ENCODE measurements at regions not wholly inside any gene's neighbourhood (a gene's known extent, or its start where the extent isn't known, plus 50 kb on each side); places are given as distances from the start of the nearest gene placed in this dataset.

DNA sequence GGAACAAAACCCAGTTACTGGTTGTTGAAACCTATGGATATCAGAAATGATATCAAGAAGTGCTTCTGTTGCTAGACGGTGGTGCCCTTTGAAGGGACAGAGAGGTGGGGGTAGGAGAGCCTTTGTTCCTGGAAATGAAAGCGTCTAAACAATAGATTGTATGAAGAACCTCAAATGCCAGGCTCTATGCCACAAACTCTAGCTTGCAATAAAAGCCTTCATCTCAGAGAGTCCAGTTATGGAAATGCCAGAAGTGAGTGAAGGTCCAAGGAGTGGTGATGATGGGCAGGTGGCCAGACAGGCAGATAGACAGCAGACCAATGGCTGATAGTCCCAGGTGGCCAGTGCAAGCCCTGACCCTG is 414.1 kb upstream of the PROX1 start:
- DNase-seq (ENCODE audit: extremely low read depth, low read depth): no peak
- TF ChIP-seq, protein P1, sequence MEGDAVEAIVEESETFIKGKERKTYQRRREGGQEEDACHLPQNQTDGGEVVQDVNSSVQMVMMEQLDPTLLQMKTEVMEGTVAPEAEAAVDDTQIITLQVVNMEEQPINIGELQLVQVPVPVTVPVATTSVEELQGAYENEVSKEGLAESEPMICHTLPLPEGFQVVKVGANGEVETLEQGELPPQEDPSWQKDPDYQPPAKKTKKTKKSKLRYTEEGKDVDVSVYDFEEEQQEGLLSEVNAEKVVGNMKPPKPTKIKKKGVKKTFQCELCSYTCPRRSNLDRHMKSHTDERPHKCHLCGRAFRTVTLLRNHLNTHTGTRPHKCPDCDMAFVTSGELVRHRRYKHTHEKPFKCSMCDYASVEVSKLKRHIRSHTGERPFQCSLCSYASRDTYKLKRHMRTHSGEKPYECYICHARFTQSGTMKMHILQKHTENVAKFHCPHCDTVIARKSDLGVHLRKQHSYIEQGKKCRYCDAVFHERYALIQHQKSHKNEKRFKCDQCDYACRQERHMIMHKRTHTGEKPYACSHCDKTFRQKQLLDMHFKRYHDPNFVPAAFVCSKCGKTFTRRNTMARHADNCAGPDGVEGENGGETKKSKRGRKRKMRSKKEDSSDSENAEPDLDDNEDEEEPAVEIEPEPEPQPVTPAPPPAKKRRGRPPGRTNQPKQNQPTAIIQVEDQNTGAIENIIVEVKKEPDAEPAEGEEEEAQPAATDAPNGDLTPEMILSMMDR (IDR thresholded peaks at IDR 0.05; ENCODE audit: low read depth, low read length): no peak

DNA sequence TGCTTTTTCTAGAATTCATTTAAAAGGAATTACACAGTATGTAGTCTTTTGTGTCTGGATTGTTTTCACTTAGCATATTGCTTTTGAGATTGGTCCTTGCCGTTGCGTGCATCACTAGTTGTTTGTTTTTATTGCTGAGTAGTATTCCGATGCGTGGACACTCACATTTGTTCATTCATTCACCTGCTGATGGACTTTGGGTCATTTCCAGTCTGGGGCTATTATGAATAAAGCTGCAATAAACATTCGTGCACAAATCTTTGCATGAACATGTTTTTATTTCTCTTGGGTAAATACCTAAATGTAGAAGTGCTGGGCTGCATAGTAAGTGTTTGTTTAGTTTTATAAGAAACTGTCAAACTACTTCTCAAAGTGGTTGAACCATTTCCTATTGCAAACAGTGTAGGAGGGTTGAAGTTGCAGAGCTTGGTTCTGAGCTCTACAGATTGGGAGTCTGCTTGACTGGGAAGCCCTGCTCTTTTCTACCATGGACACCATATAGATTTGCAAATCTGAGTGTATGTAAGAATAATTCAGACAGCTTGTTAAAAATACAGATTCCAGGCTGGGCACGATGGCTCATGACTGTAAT is 404.7 kb upstream of the PROX1 start:
- TF ChIP-seq, protein P1 (IDR thresholded peaks at IDR 0.05; ENCODE audit: low read depth, low read length): no peak
- no peak for DNase-seq (ENCODE audit: extremely low read depth, low read depth)

DNA sequence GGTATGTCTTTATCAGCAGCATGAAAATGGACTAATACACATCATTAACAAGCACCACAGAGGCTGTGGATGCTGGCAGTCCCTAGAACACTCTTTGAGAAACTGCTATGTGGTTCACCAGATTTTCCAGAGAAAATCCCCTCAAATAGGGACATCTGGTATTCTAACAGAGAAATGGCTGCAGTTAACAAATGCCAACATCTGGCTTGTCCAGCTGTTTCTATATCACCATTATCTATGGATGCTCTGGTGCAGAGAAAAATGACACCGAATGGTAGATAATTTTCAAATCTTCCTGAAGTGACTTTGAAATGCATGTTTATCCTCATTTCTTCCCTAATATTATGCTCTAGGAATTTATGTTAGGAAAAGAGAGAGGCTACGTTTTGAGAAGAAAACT is 403.5 kb upstream of the PROX1 start:
- TF ChIP-seq, protein P1 (IDR thresholded peaks at IDR 0.05; ENCODE audit: low read depth, low read length): no peak
- DNase-seq (ENCODE audit: extremely low read depth, low read depth): no peak

DNA sequence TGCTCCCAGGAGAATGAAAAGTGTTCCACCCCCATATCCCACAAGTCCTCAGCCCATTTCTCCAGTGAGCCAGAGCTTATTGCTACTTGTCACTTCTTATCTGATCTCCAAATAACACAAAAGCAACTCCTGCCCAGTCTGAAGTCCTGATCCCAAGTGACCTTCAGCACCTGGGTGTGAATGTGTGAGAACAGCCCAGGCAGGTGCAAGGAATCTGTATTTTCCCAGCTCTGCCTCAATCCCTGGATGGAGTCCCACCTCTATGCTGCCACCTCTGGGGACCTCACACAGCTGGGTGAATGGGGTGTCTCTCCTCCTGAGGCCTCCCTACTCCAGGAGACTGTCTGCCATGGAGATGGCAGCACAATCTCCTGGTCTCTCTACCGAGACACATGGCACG is 402.4 kb upstream of the PROX1 start:
- TF ChIP-seq, protein P1 (IDR thresholded peaks at IDR 0.05; ENCODE audit: low read depth, low read length): no peak

DNA sequence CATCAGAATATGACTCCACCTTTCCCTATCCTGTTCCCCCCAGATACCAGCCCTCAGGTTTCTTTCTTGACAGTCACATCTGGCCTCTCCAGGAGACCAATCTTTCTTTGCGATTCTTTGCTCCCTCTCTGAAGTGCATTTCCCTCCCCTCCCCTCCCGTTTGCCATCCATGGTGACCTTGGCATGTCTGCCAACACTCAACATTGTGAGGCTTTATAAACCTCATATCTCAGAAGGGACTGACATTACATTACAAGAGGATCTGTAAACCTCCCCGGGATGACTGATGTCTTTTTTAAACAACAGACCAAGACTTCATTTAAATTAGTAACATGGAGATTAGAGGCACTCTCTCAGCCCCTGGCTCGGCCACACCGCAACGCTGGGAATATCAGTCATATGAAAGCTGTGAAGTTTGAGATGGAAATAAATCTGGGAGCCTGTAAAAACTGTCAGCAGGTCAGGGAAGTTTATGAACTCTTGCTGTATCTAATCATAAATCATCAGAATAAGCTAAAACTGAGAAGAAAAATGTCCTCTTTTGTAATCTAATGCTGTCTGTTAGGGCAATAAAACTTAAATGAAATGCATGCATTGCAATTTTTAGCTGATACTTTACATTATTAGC is 401.7 kb upstream of the PROX1 start:
- DNase-seq (ENCODE audit: extremely low read depth, low read depth): no peak
- TF ChIP-seq, protein P1 (IDR thresholded peaks at IDR 0.05; ENCODE audit: low read depth, low read length): no peak

More for the DNA sequence above, 402.4 kb upstream of the PROX1 start:
- no peak for DNase-seq (ENCODE audit: extremely low read depth, low read depth)

DNA sequence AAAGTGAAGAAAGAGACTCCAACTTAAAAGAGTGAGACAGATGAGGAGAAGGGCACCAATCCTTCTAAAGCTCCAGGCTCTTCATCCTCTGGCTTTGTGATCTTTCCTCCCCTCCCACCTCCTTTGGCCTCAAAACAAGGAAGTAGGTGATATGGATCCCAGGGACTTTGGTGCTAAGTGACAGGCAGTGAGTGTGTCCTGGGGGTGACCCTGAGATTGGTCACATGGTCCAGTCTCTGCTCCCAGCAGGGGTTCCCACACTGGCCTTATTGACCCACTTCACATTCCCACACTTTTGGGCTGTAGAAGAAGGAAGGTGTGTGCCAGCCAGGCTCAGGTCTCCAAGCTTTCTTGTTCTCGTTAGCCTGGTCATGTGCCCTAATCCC is 401.2 kb upstream of the PROX1 start:
- DNase-seq (ENCODE audit: extremely low read depth, low read depth): no peak
- TF ChIP-seq, protein P1 (IDR thresholded peaks at IDR 0.05; ENCODE audit: low read depth, low read length): no peak

DNA sequence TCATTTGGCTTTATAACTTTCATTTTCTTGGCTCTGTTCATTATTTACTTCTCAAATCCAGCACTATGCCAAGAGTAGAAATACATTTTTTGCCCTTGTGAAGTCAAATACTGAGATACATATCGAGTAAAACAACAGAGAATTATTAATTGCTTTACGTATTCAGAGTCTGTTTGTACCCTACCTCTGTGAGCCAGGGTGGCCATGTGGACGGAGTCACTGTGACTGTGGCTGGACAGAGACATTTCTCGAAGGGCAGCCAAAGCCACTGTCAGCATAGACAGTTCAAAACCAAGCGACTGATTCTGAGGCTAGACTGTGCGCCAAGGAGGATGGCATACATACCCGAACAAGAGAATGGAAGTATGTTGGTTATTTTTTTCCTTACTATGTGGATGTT is 391.0 kb upstream of the PROX1 start:
- TF ChIP-seq, protein P1 (IDR thresholded peaks at IDR 0.05; ENCODE audit: low read depth, low read length): no peak
- no peak for DNase-seq (ENCODE audit: extremely low read depth, low read depth)

Measured in AG09319 (cell line).